SK-N-SH treated with all-trans-retinoic acid at 6 μM for 48 hours (cell line): ENCODE measurements at regions not wholly inside any gene's neighbourhood (a gene's known extent, or its start where the extent isn't known, plus 50 kb on each side); places are given as distances from the start of the nearest gene placed in this dataset.

Experiments
- ATAC-seq: fragments of 200-7000 bp; cut with Tn5 transposase; 3 replicates; pipeline ENCODE4 v1.9.1; 2020; ENCODE audit warnings: mild to moderate bottlenecking, moderate library complexity
- ARNTL ChIP-seq: fragments of 450-650 bp; formaldehyde crosslinking; IDR thresholded peaks from 2 replicates; pipeline ENCODE4 v1.5.0; 2020; ENCODE audit warnings: low read depth, mild to moderate bottlenecking, moderate library complexity, borderline replicate concordance
- BACH2 ChIP-seq: fragments of 250-450 bp; sonication (Bioruptor Pico); IDR thresholded peaks from 2 replicates; pipeline ENCODE4 v1.9.0; 2021; ENCODE audit warnings: mild to moderate bottlenecking, borderline replicate concordance
- CSDC2 ChIP-seq: fragments of 250-450 bp; sonication (Bioruptor Pico); IDR thresholded peaks from 2 replicates; pipeline ENCODE4 v1.5.0; 2020; ENCODE audit warnings: mild to moderate bottlenecking, moderate library complexity
- ESRRG ChIP-seq: fragments of 250-450 bp; sonication (Bioruptor Pico); IDR thresholded peaks from 2 replicates; pipeline ENCODE4 v1.6.1; 2021; ENCODE audit warnings: mild to moderate bottlenecking
- GLIS3 ChIP-seq: fragments of 250-450 bp; sonication (Bioruptor Pico); IDR thresholded peaks from 2 replicates; pipeline ENCODE4 v1.5.0; 2020; ENCODE audit warnings: mild to moderate bottlenecking, moderate library complexity
- ISL1 ChIP-seq: fragments of 250-450 bp; sonication (Bioruptor Pico); IDR thresholded peaks from 2 replicates; pipeline ENCODE4 v2.1.2; 2022; ENCODE audit warnings: mild to moderate bottlenecking, moderate library complexity
- OSR1 ChIP-seq: fragments of 250-450 bp; sonication (Bioruptor Pico); IDR thresholded peaks from 2 replicates; pipeline ENCODE4 v1.8.0; 2022; ENCODE audit warnings: moderate library complexity, mild to moderate bottlenecking, inconsistent platforms
- PPARA ChIP-seq: fragments of 250-450 bp; sonication (Bioruptor Pico); IDR thresholded peaks from 2 replicates; pipeline ENCODE4 v1.5.0; 2020; ENCODE audit warnings: mild to moderate bottlenecking, borderline replicate concordance
- TCF4 ChIP-seq: fragments of 250-450 bp; sonication (Bioruptor Pico); IDR thresholded peaks from 2 replicates; pipeline ENCODE4 v1.8.0; 2021; ENCODE audit warnings: mild to moderate bottlenecking, moderate library complexity, borderline replicate concordance
- TOX ChIP-seq: fragments of 250-450 bp; sonication (Bioruptor Pico); IDR thresholded peaks from 2 replicates; pipeline ENCODE4 v1.8.0; 2021; ENCODE audit warnings: mild to moderate bottlenecking, moderate library complexity, borderline replicate concordance
- ZC3H10 ChIP-seq: fragments of 250-450 bp; sonication (Bioruptor Pico); IDR thresholded peaks from 2 replicates; pipeline ENCODE4 v1.5.1; 2021; ENCODE audit warnings: mild to moderate bottlenecking, moderate library complexity
- ZFP3 ChIP-seq: fragments of 250-450 bp; sonication (Bioruptor Pico); IDR thresholded peaks from 2 replicates; pipeline ENCODE4 v1.5.0; 2020; ENCODE audit warnings: mild to moderate bottlenecking, moderate library complexity
- ZFP30 ChIP-seq: fragments of 450-650 bp; formaldehyde crosslinking; IDR thresholded peaks from 2 replicates; pipeline ENCODE4 v1.5.0; 2022; ENCODE audit warnings: mild to moderate bottlenecking, moderate library complexity
- ZNF565 ChIP-seq: fragments of 450-650 bp; formaldehyde crosslinking; conservative IDR thresholded peaks from 2 replicates; pipeline ENCODE4 v1.5.0; 2020; ENCODE audit warnings: low read depth, mild to moderate bottlenecking, moderate library complexity
- ZNF70 ChIP-seq: fragments of 450-650 bp; formaldehyde crosslinking; IDR thresholded peaks from 2 replicates; pipeline ENCODE4 v1.5.0; 2020; ENCODE audit warnings: mild to moderate bottlenecking, moderate library complexity
- ZNF8 ChIP-seq: fragments of 450-650 bp; formaldehyde crosslinking; IDR thresholded peaks from 2 replicates; pipeline ENCODE4 v1.5.0; 2020; ENCODE audit warnings: mild to moderate bottlenecking, moderate library complexity
- TF ChIP-seq, protein P1 (sequence below): fragments of 250-450 bp; sonication (Bioruptor Pico); IDR thresholded peaks from 2 replicates; pipeline ENCODE4 v1.8.0; 2021; ENCODE audit warnings: low read depth, mild to moderate bottlenecking, moderate library complexity, borderline replicate concordance
- TF ChIP-seq, protein P2 (sequence below): fragments of 250-450 bp; sonication (Bioruptor Pico); IDR thresholded peaks from 2 replicates; pipeline ENCODE4 v1.5.1; 2020; ENCODE audit warnings: low read depth, mild to moderate bottlenecking, moderate library complexity
- TF ChIP-seq, protein P3 (sequence below): fragments of 250-450 bp; sonication (Bioruptor Pico); IDR thresholded peaks from 2 replicates; pipeline ENCODE4 v1.5.0; 2020; ENCODE audit warnings: mild to moderate bottlenecking, moderate library complexity
- TF ChIP-seq, protein P4 (sequence below): fragments of 250-450 bp; sonication (Bioruptor Pico); IDR thresholded peaks from 2 replicates; pipeline ENCODE4 v1.8.0; 2020; ENCODE audit warnings: mild to moderate bottlenecking, moderate library complexity, borderline replicate concordance

DNA sequence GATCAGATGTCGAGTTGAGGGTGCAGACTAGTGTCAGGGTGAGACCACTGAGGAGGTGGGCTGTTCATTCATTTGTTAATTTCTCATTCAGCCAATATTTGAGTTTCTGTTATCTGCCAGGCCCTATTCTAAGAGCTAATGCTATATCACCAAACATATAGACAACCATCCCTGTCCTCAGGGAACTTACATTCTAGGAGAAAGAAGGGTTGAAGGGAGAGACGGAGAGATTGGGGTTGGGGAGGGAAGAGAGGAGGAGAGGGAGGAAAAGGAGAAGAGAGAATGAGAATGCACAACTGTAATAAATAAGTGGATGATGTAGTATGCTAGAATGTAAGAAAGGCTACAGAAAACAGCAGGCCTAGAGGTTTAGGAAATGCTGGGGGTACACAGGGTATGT lies 129.9 kb upstream of the PITX1 start:
- no peak for ATAC-seq
- TF ChIP-seq TCF4 (no peak), ZFP3 (CRISPR knock-in tag) (no peak), ESRRG (no peak)
- TF ChIP-seq, protein P1, sequence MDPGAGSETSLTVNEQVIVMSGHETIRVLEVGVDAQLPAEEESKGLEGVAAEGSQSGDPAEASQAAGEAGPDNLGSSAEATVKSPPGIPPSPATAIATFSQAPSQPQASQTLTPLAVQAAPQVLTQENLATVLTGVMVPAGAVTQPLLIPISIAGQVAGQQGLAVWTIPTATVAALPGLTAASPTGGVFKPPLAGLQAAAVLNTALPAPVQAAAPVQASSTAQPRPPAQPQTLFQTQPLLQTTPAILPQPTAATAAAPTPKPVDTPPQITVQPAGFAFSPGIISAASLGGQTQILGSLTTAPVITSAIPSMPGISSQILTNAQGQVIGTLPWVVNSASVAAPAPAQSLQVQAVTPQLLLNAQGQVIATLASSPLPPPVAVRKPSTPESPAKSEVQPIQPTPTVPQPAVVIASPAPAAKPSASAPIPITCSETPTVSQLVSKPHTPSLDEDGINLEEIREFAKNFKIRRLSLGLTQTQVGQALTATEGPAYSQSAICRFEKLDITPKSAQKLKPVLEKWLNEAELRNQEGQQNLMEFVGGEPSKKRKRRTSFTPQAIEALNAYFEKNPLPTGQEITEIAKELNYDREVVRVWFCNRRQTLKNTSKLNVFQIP (CRISPR knock-in tag), result no peak

DNA sequence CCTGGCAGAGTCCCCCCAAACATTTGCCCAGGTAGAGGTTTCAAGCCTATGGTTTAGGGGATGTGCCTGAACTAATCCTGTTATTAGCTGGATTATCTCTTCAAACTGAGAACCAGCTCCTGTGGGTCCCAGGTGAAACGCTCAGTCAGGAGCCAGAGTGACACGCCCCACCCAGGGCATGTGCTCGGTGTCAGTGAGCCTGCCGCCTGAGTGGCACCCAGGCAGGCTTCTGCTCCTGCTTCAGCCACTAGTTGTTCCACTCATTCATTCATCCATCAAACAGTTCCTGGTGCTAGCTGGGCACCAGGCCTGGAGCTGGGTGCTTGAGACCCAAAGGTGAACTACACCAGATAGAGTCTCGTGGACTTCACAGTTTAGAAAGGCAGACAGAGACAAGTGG lies 129.4 kb upstream of the PITX1 start:
- no peak for ATAC-seq
- TF ChIP-seq ISL1 (CRISPR knock-in tag), result no peak
- TF ChIP-seq TCF4, result no peak
- TF ChIP-seq, protein P2, sequence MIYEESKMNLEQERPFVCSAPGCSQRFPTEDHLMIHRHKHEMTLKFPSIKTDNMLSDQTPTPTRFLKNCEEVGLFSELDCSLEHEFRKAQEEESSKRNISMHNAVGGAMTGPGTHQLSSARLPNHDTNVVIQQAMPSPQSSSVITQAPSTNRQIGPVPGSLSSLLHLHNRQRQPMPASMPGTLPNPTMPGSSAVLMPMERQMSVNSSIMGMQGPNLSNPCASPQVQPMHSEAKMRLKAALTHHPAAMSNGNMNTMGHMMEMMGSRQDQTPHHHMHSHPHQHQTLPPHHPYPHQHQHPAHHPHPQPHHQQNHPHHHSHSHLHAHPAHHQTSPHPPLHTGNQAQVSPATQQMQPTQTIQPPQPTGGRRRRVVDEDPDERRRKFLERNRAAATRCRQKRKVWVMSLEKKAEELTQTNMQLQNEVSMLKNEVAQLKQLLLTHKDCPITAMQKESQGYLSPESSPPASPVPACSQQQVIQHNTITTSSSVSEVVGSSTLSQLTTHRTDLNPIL, result no peak
- no peak for TF ChIP-seq ZC3H10 (CRISPR knock-in tag)
- TF ChIP-seq ZNF565, result no peak
- no peak for TF ChIP-seq TOX
- TF ChIP-seq OSR1 (CRISPR knock-in tag), result no peak
- no peak for TF ChIP-seq BACH2 (CRISPR knock-in tag)
- TF ChIP-seq, protein P3, sequence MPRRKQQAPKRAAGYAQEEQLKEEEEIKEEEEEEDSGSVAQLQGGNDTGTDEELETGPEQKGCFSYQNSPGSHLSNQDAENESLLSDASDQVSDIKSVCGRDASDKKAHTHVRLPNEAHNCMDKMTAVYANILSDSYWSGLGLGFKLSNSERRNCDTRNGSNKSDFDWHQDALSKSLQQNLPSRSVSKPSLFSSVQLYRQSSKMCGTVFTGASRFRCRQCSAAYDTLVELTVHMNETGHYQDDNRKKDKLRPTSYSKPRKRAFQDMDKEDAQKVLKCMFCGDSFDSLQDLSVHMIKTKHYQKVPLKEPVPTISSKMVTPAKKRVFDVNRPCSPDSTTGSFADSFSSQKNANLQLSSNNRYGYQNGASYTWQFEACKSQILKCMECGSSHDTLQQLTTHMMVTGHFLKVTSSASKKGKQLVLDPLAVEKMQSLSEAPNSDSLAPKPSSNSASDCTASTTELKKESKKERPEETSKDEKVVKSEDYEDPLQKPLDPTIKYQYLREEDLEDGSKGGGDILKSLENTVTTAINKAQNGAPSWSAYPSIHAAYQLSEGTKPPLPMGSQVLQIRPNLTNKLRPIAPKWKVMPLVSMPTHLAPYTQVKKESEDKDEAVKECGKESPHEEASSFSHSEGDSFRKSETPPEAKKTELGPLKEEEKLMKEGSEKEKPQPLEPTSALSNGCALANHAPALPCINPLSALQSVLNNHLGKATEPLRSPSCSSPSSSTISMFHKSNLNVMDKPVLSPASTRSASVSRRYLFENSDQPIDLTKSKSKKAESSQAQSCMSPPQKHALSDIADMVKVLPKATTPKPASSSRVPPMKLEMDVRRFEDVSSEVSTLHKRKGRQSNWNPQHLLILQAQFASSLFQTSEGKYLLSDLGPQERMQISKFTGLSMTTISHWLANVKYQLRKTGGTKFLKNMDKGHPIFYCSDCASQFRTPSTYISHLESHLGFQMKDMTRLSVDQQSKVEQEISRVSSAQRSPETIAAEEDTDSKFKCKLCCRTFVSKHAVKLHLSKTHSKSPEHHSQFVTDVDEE, result no peak

DNA sequence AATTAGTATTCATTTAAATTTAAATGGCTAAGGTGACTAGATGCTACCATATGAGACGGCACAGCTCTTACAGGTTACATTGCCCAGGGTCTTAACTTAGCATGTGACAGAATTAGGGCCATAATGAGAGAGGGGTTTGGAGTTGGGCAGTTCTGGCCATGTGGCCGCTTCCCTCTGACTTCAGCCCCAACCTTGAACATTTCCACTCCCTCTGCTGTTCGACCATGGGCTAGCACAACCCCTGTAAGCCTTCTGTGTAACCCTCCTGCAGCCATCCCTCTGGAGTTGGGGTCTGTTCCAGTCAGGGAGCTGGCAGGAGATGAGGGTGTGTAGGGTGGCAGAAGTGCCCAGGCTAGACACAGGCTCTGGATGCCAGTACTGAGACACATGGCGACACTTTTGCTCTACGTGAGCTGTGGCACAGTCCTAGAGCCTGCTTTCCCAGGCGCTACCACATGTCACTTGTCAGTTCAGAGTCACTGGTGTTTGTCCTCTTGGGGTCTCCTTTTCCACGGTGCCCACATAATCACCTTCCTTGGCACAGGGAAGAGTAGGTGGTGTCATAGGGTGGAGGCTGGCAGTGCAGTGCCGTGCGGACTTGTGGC lies 128.7 kb upstream of the PITX1 start:
- no peak for TF ChIP-seq ZFP3 (CRISPR knock-in tag)
- no peak for TF ChIP-seq ZNF8 (CRISPR knock-in tag)
- no peak for TF ChIP-seq ZFP30 (CRISPR knock-in tag)
- TF ChIP-seq OSR1 (CRISPR knock-in tag), result no peak
- TF ChIP-seq, protein P3, result no peak
- no peak for TF ChIP-seq ISL1 (CRISPR knock-in tag)
- no peak for TF ChIP-seq ARNTL (CRISPR knock-in tag)
- no peak for TF ChIP-seq TCF4
- TF ChIP-seq, all 23 proteins: peak for 0
- 0 out of 3 replicates have a peak, but pooled peaks have one; percentile 16 for ATAC-seq

DNA sequence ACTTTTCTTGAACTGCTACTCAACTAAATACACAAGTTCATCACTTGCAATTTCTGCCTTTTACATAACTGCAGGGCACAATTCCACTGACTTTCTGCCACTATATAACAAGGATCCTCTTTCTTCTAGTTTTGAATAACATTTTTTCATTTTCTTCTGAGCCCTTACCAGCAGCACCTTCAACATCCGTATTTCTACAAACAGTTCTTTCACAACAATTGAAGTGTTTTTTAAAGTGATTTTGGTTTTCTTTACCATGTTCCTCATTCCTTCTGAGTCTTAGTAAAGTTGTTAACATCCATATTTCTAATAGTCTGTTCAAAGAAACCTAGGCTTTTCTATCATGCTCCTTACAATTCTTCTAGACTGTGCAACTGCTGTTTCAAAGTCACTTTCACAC lies 127.2 kb upstream of the PITX1 start:
- ATAC-seq, result no peak
- TF ChIP-seq GLIS3 (CRISPR knock-in tag), result no peak
- TF ChIP-seq ZNF70, result no peak
- TF ChIP-seq PPARA (CRISPR knock-in tag), result no peak
- TF ChIP-seq TCF4, result no peak
- no peak for TF ChIP-seq ZFP3 (CRISPR knock-in tag)
- TF ChIP-seq, protein P4, sequence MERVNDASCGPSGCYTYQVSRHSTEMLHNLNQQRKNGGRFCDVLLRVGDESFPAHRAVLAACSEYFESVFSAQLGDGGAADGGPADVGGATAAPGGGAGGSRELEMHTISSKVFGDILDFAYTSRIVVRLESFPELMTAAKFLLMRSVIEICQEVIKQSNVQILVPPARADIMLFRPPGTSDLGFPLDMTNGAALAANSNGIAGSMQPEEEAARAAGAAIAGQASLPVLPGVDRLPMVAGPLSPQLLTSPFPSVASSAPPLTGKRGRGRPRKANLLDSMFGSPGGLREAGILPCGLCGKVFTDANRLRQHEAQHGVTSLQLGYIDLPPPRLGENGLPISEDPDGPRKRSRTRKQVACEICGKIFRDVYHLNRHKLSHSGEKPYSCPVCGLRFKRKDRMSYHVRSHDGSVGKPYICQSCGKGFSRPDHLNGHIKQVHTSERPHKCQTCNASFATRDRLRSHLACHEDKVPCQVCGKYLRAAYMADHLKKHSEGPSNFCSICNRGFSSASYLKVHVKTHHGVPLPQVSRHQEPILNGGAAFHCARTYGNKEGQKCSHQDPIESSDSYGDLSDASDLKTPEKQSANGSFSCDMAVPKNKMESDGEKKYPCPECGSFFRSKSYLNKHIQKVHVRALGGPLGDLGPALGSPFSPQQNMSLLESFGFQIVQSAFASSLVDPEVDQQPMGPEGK (CRISPR knock-in tag), result no peak
- TF ChIP-seq ZNF8 (CRISPR knock-in tag), result no peak
- TF ChIP-seq ESRRG, result no peak
- TF ChIP-seq ARNTL (CRISPR knock-in tag), result no peak
- no peak for TF ChIP-seq ZNF565
- TF ChIP-seq CSDC2 (CRISPR knock-in tag), result no peak
